Ishikawa (cell line): ENCODE measurements at regions not wholly inside any gene's neighbourhood (a gene's known extent, or its start where the extent isn't known, plus 50 kb on each side); places are given as distances from the start of the nearest gene placed in this dataset.

Experiments used
- TEAD4 ChIP-seq: IDR thresholded peaks from 2 replicates; pipeline ENCODE4 v1.6.1; 2012
- TF ChIP-seq, protein P1 (sequence below): IDR thresholded peaks from 2 replicates; pipeline ENCODE4 v1.6.1; 2012
- TF ChIP-seq, protein P2 (sequence below): IDR thresholded peaks from 2 replicates; pipeline ENCODE4 v1.6.1; 2012

DNA sequence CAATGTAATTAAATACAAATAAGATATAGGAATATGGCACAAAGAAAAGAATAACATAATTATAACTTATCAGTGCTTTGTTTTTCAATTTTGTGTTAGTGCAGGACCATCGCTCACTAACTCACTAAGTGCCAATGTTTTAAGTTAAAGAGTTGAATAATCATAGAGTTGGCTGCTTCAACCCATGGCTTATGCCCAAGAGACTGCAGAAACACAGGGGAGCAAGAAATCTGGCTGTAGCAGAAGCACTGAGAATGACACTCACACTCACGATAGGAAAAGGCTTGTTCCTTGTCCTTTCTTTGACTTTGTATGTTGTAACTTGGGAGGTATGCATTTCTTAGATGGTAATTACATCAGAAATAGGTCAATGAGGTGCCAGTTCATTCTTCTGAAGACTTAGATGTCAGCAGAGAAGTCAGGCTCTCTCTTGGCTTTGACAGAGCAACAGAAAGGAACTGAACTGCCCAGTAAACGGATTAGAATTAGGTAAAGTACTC is 852.2 kb downstream of the LRRTM4 start:
- TF ChIP-seq, protein P1, sequence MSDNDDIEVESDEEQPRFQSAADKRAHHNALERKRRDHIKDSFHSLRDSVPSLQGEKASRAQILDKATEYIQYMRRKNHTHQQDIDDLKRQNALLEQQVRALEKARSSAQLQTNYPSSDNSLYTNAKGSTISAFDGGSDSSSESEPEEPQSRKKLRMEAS = no peak
- TF ChIP-seq, protein P2, sequence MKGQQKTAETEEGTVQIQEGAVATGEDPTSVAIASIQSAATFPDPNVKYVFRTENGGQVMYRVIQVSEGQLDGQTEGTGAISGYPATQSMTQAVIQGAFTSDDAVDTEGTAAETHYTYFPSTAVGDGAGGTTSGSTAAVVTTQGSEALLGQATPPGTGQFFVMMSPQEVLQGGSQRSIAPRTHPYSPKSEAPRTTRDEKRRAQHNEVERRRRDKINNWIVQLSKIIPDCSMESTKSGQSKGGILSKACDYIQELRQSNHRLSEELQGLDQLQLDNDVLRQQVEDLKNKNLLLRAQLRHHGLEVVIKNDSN = no peak
- no peak for TF ChIP-seq TEAD4
